ENCODE measurements at regions not wholly inside any gene's neighbourhood (a gene's known extent, or its start where the extent isn't known, plus 50 kb on each side); places are given as distances from the start of the nearest gene placed in this dataset.

GRCh38 chr6:71463061-71463460, 174.4 kb downstream of the OGFRL1 start:
- no peak for TF ChIP-seq EZH2phosphoT487 (IDR thresholded peaks at IDR 0.05; ENCODE audit: low read depth)
- TF ChIP-seq, protein P1, sequence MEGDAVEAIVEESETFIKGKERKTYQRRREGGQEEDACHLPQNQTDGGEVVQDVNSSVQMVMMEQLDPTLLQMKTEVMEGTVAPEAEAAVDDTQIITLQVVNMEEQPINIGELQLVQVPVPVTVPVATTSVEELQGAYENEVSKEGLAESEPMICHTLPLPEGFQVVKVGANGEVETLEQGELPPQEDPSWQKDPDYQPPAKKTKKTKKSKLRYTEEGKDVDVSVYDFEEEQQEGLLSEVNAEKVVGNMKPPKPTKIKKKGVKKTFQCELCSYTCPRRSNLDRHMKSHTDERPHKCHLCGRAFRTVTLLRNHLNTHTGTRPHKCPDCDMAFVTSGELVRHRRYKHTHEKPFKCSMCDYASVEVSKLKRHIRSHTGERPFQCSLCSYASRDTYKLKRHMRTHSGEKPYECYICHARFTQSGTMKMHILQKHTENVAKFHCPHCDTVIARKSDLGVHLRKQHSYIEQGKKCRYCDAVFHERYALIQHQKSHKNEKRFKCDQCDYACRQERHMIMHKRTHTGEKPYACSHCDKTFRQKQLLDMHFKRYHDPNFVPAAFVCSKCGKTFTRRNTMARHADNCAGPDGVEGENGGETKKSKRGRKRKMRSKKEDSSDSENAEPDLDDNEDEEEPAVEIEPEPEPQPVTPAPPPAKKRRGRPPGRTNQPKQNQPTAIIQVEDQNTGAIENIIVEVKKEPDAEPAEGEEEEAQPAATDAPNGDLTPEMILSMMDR (IDR thresholded peaks at IDR 0.05; ENCODE audit: low read depth, low read length): no peak
